ENCODE measurements at regions not wholly inside any gene's neighbourhood (a gene's known extent, or its start where the extent isn't known, plus 50 kb on each side); places are given as distances from the start of the nearest gene placed in this dataset.

DNA sequence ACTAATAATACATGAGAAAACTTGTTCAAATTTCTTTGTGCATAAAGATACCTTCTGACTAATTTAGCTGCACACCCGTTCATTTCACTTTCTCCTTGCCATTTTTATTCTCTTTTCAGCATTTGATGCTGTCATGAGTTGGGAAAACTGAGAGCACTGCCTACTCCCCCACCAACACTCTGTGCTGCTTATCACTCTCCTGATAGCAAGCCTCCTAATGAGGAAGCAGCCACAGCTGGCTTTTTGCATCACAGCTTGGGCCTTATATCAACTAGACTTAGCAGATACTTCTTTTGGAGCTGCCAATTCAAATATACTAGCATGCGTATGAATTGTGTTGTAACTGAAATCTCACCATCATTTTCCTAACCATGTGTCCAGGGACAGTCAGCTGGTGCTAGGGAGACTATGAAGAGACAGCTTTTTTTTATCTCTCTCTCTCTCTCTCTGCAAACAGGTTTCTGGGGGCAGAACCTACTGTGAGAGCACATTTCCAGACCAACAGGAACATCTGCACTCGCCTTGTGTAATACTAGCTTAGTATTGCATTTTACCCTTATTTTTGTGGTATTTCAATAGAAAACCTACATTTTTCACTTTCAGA is 699.0 kb downstream of the KHDRBS2 start:
- Histone ChIP-seq H3T11ph (ENCODE audit: low read length) (no peak overlapping the region), H3K79me2 (ENCODE audit: insufficient read depth, low read length) (no peaks in the 10 kb centered on the region), H3K18ac (ENCODE audit: insufficient read length, low read depth, low read length) (no peak overlapping the region), H2BK15ac (ENCODE audit: low read depth, low read length) (no peak overlapping the region), H2BK20ac (ENCODE audit: low read depth, low read length, poor library complexity, severe bottlenecking) (no peak overlapping the region), H3K79me1 (ENCODE audit: insufficient read depth, low read depth, low read length, poor library complexity, severe bottlenecking) (no peaks in the 10 kb centered on the region), H2BK12ac (ENCODE audit: insufficient read length, low read depth, low read length) (no peak overlapping the region), H3K27ac (ENCODE audit: insufficient read length, low read depth, low read length) (no peak overlapping the region), H4K8ac (replicated peaks; ENCODE audit: insufficient read length, low read depth, low read length) (no peak overlapping the region), H3K14ac (ENCODE audit: insufficient read depth, low read length) (no peak overlapping the region), H3K56ac (ENCODE audit: insufficient read length, low read depth, low read length) (no peak overlapping the region), H3K4me1 (ENCODE audit: insufficient read depth, low read length) (peaks cover 2% of the 10 kb centered on the region; the same call in 1 of the 2 replicates), H2AFZ (ENCODE audit: low read length) (no peak overlapping the region), H3K4ac (ENCODE audit: low read depth, low read length) (no peak overlapping the region), H3K27me3 (ENCODE audit: insufficient read depth, low read length) (no peaks in the 10 kb centered on the region), H3K9ac (ENCODE audit: extremely low read depth, insufficient read length, low read length) (no peak overlapping the region), H3K4me2 (ENCODE audit: insufficient read depth, insufficient read length, low read length) (no peak overlapping the region), H4K91ac (ENCODE audit: insufficient read length, low read depth, low read length) (no peak overlapping the region), H4K5ac (ENCODE audit: insufficient read length, low read depth, low read length) (no peak overlapping the region), H4K20me1 (ENCODE audit: control insufficient read depth, insufficient read depth, insufficient read length) (no peaks in the 10 kb centered on the region), H2AK5ac (ENCODE audit: insufficient read length, low read length) (no peak overlapping the region), H3K23me2 (ENCODE audit: insufficient read length, low read depth, low read length, poor library complexity, severe bottlenecking) (no peaks in the 10 kb centered on the region), H3K9me3 (ENCODE audit: control insufficient read depth, low read depth, low read length) (no peaks in the 10 kb centered on the region), H3K23ac (ENCODE audit: insufficient read length, low read depth, low read length) (no peak overlapping the region), H2BK120ac (ENCODE audit: low read depth, low read length, poor library complexity, severe bottlenecking) (no peak overlapping the region), H2BK5ac (ENCODE audit: insufficient read length, low read length) (no peak overlapping the region)
- Mint-ChIP-seq H3K27me3 (ENCODE audit: low read depth) (no peaks in the 10 kb centered on the region), H3K27ac (no peak overlapping the region; a peak in 1 of 7 replicates), H3K9me3 (peaks cover 0 to 10% of the 10 kb centered on the region in 2 experiments; a peak in 3 of 5 replicates), H3K36me3 (ENCODE audit: insufficient read depth in 1 of 3, low read depth in 3 of 3) (peaks cover 0 to 2% (median 0%) of the 10 kb centered on the region in 3 experiments; a peak in 2 of 7 replicates), H3K4me3 (no peak overlapping the region), H3K4me1 (peaks cover 13 to 19% of the 10 kb centered on the region in 2 experiments)
- no CpG with 5 or more reads among the region's 3 CpGs for WGBS (ENCODE audit: extremely low coverage, insufficient read length, low lambda C conversion rate)
- TF ChIP-seq, protein P1, sequence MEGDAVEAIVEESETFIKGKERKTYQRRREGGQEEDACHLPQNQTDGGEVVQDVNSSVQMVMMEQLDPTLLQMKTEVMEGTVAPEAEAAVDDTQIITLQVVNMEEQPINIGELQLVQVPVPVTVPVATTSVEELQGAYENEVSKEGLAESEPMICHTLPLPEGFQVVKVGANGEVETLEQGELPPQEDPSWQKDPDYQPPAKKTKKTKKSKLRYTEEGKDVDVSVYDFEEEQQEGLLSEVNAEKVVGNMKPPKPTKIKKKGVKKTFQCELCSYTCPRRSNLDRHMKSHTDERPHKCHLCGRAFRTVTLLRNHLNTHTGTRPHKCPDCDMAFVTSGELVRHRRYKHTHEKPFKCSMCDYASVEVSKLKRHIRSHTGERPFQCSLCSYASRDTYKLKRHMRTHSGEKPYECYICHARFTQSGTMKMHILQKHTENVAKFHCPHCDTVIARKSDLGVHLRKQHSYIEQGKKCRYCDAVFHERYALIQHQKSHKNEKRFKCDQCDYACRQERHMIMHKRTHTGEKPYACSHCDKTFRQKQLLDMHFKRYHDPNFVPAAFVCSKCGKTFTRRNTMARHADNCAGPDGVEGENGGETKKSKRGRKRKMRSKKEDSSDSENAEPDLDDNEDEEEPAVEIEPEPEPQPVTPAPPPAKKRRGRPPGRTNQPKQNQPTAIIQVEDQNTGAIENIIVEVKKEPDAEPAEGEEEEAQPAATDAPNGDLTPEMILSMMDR (conservative IDR thresholded peaks at IDR 0.05), result no peak
- DNase-seq, result no peak
